Liver (tissue), 7 donors: ENCODE measurements at regions not wholly inside any gene's neighbourhood (a gene's known extent, or its start where the extent isn't known, plus 50 kb on each side); places are given as distances from the start of the nearest gene placed in this dataset.
"Not testable (repeated sequence)": the region's sequence is repeated elsewhere in the genome, so short reads cannot be mapped to it uniquely, and the experiment has no call there.

Experiments used
- DNase-seq: peaks from one replicate; pipeline ENCODE4 v3.0.0-alpha.2; 2017; ENCODE audit warnings: low spot score
- H3K27ac ChIP-seq, 2 donors: one replicate each; pipeline ENCODE4 v1.7.0; 2013; ENCODE audit warnings: inconsistent platforms in 2 of 2, low read length in 2 of 2, control low read depth in 1 of 2, low read depth in 1 of 2, mild to moderate bottlenecking in 1 of 2
- H3K27me3 ChIP-seq, 4 donors: one replicate each; pipeline versions ENCODE4 v1.6.1 to v1.7.0; 2013; ENCODE audit warnings: low read length in 3 of 4, inconsistent platforms in 1 of 4, mild to moderate bottlenecking in 1 of 4, moderate library complexity in 1 of 4; ENCODE audit not compliant: control insufficient read depth in 4 of 4, insufficient read depth in 4 of 4
- H3K36me3 ChIP-seq, 4 donors: one replicate each; pipeline versions ENCODE4 v1.6.1 to v1.7.0; 2013; ENCODE audit warnings: low read length in 3 of 4, mild to moderate bottlenecking in 3 of 4, low read depth in 1 of 4, moderate library complexity in 1 of 4; ENCODE audit not compliant: control insufficient read depth in 4 of 4, insufficient read depth in 3 of 4
- H3K4me1 ChIP-seq, 4 donors: one replicate each; pipeline versions ENCODE4 v1.6.1 to v1.7.0; 2013; ENCODE audit warnings: low read length in 3 of 4, mild to moderate bottlenecking in 3 of 4, moderate library complexity in 1 of 4; ENCODE audit not compliant: control insufficient read depth in 4 of 4, insufficient read depth in 4 of 4
- H3K4me3 ChIP-seq, 3 donors: one replicate each; pipeline versions ENCODE4 v1.6.1 to v1.7.0; 2013; ENCODE audit warnings: low read length in 3 of 3, control low read depth in 1 of 3, low read depth in 1 of 3, mild to moderate bottlenecking in 1 of 3
- H3K9ac ChIP-seq, 2 donors: one replicate each; pipeline ENCODE4 v1.7.0; 2013; ENCODE audit warnings: low read length in 2 of 2, mild to moderate bottlenecking in 2 of 2, moderate library complexity in 2 of 2, control low read depth in 1 of 2, low read depth in 1 of 2
- H3K9me3 ChIP-seq, 4 donors: one replicate each; pipeline versions ENCODE4 v1.6.1 to v1.7.0; 2013; ENCODE audit warnings: low read length in 3 of 4; ENCODE audit not compliant: control insufficient read depth in 4 of 4
- NR2F2 ChIP-seq: IDR thresholded peaks from 2 replicates; pipeline ENCODE4 v1.6.1; 2016; ENCODE audit warnings: antibody characterized with exemption
- RXRA ChIP-seq, 2 donors: IDR thresholded peaks; 2 replicates each; pipeline ENCODE4 v1.6.1; 2017 to 2018; ENCODE audit warnings: antibody characterized with exemption in 2 of 2, mild to moderate bottlenecking in 1 of 2
- SP1 ChIP-seq: IDR thresholded peaks from 2 replicates; pipeline ENCODE4 v1.6.1; 2018; ENCODE audit warnings: antibody characterized with exemption, mild to moderate bottlenecking
- WGBS: extraction: QIAGEN DNeasy Blood & Tissue Kit; methylation state at CpG from one replicate; pipeline ENCODE4 v1.1.7; 2013; 5-methylcytosine and 5-hydroxymethylcytosine counted together
- donor health status: healthy.
- donor health status: healthy.
- donor health status: healthy.
- donor health status: healthy.

DNA sequence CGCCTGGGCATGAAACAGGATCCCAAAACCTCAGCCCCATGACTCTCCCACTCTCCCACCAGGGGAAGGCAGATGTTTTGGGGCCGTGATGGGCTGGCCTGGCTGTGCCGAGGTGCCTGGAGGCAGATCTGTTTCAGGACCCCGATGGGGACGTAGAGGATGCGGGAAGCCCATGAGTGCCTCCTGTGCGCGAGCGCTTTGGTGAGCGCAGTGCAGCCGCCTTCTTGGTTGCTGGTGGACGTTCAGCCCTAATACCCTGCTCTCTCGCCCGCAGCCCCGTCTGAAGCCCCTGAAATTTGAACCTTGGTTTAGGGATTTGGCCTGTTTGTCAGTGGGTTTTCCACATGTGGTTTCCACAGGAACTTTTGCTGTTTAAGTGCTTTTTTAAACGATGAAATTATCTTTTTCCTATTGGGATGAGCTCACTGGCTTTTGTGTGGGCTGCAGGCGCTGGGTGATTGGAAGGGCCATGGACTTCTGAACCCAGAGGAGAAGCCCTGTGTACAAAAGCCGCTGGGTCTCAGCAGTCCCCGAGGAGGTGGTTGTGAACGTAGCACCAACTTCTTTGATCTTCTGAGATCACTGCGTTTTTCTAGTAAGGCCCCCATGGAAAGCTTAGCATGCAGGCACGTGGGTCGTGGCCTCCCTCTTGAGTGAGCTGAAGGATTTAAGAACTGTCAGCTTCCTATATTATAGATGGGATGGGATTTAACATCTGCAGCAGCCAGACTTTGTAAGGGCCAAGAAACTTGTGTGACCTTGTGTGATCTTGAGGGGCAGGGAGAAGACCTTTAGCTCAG lies 148.9 kb upstream of the ZNF469 start:
- Histone ChIP-seq H3K9ac (peak overlapping the region in 1 of 2 donors; percentile 74), H3K27ac (peak overlapping the region; percentile 54 to 74)
- not testable (repeated sequence) for DNase-seq, H3K36me3 ChIP-seq, H3K4me3 ChIP-seq, H3K27me3 ChIP-seq, H3K9me3 ChIP-seq, H3K4me1 ChIP-seq
- WGBS: 68% methylated on average over 23 of the region's 23 CpGs

DNA sequence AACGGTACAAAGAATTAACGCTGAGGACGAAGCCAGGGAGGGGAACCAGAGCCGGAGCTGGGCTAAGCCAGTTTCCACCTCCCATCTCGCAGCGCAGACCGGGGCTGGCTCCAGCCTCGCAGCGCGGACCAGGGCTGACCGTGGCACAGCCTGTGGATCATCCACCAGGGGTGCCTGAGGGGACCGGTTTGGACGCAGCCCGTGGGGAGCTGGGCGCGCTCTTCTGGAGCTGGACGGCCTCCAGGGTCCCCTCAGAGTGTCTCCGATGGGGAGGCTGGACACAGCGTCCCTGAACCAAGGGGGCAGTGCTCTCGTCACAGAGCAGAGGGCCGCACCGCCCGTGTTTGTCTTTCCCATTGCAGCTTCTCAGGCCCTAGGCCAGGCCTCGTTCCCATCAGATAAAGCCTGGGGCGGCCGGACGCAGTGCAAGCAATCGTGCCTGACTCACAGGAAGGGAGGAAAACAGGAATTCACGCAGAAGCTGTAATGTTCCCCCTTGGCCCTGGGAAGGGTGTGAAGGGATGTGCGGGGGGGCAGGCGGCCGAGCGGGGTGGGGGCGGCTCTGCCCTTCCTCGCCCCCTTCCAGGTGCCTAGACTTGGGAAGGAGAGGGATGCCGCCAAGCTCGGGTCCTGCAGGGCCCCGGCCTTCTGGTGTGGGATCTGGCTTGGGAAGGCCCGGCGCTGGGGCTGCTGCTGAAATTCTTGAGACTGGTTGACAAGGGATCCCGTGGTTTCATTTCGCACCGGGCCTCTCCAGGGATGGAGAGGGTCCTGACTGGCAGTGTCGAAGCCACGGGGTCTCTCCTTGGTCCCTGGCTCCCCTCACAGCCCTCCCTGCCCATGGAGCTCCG lies 148.1 kb upstream of the ZNF469 start:
- not testable (repeated sequence) for H3K4me3 ChIP-seq, H3K36me3 ChIP-seq, H3K4me1 ChIP-seq, H3K9me3 ChIP-seq, H3K27me3 ChIP-seq
- TF ChIP-seq SP1: peak; percentile 30
- peak in 1 of 2 donors; percentile 13 for TF ChIP-seq RXRA (IDR thresholded peaks at IDR 0.05)
- TF ChIP-seq NR2F2: peak; percentile 61
- Histone ChIP-seq H3K9ac (peak overlapping the region in 1 of 2 donors; percentile 74), H3K27ac (peak overlapping the region; percentile 54 to 74)
- DNase-seq: peak; percentile 32
- 56% methylated on average over 41 of the region's 46 CpGs for WGBS

DNA sequence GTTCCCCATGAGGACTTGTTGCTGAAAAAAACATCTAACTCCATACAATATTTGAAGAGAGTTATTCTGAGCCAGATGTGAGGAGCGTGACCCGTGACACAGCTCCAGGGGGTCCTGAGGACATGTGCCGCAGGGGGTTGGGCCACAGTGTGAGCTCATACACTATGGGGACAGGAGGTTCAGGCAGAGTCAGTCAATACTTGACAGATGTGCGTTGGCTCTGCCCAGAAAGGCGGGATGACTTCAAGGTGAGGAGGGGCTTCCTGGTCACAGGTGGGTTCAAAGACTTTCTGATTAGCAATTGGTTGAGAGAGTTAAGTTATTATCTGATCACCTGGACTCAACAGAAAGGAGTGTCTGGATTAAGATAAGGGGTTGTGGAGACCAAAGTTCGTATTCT lies 147.1 kb upstream of the ZNF469 start:
- H3K27me3 ChIP-seq, DNase-seq, H3K4me1 ChIP-seq, H3K9ac ChIP-seq, H3K9me3 ChIP-seq, H3K4me3 ChIP-seq, H3K36me3 ChIP-seq: not testable (repeated sequence)
- WGBS: 78% methylated on average over 6 of the region's 6 CpGs
- peak overlapping the region in 1 of 2 donors; percentile 56 for H3K27ac ChIP-seq

DNA sequence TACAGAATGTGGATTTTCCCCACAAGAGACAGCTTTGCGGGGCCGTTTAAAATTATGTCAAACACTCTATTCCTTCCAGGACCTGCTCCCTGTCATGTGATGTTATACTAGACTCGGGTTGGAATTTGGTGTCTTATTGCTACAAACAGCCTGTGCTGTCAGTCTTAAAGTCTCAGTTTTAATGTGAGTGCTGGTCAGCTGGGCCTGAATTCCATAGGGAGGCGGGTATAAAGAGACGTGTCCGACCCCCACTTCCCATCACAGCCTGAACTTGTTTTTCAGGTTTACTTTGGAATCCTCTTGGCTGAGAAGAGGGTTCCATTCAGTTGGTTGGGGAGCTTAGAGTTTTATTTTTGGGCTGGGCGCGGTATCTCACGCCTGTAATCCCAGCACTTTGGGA lies 146.5 kb upstream of the ZNF469 start:
- not testable (repeated sequence) for H3K4me3 ChIP-seq, H3K27me3 ChIP-seq, H3K9me3 ChIP-seq, H3K9ac ChIP-seq, H3K36me3 ChIP-seq, DNase-seq, H3K4me1 ChIP-seq, H3K27ac ChIP-seq
- 61% methylated on average over 7 of the region's 9 CpGs for WGBS

DNA sequence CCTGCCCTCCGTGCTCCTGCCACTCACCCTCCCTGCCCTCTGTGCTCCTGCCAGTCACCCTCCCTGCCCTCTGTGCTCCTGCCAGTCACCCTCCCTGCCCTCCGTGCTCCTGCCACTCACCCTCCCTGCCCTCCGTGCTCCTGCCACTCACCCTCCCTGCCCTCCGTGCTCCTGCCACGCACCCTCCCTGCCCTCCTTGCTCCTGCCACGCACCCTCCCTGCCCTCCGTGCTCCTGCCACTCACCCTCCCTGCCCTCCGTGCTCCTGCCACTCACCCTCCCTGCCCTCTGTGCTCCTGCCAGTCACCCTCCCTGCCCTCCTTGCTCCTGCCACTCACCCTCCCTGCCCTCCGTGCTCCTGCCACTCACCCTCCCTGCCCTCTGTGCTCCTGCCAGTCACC lies 145.4 kb upstream of the ZNF469 start:
- not testable (repeated sequence) for H3K36me3 ChIP-seq, DNase-seq, H3K9ac ChIP-seq, H3K9me3 ChIP-seq, H3K4me3 ChIP-seq, H3K4me1 ChIP-seq, H3K27ac ChIP-seq, H3K27me3 ChIP-seq
- 71% methylated on average over 8 of the region's 9 CpGs for WGBS

DNA sequence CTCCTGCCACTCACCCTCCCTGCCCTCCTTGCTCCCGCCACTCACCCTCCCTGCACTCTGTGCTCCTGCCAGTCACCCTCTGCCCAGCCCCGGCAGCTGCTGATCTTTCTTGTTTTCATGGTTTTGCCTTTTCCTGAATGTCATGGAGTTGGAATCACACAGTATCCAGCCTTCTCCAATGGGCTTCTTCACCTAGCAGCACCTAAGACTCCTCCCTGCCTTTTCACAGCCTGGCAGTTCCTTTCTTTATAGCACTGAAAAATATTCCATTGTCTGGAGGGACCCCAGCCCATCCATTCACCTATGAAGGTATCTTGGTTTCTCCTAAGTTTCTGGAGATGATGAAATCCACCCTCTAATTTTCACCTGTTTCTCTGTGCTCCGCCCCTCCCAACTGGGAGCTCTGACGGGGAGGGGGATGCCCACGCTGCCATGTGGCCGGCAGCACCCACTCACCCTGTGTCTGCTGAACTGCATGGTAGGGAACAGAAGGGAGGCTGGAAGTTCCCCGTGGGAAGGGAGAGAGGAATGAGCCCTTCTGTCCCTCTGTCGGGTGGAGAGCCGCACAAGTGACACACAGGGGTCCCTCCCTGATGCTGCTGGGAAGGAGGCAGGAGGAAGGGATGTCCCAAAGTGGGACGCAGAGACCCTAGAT lies 144.9 kb upstream of the ZNF469 start:
- not testable (repeated sequence) for DNase-seq, H3K4me3 ChIP-seq, H3K9me3 ChIP-seq, H3K4me1 ChIP-seq, H3K9ac ChIP-seq, H3K36me3 ChIP-seq, H3K27me3 ChIP-seq
- WGBS: 72% methylated on average over 10 of the region's 10 CpGs
- H3K27ac ChIP-seq: peak overlapping the region; percentile 46 to 54
